Vagina (tissue), 2 donors: ENCODE measurements at regions not wholly inside any gene's neighbourhood (a gene's known extent, or its start where the extent isn't known, plus 50 kb on each side); places are given as distances from the start of the nearest gene placed in this dataset.

Experiments used
- DNase-seq, 2 donors: peaks; one replicate each; pipeline ENCODE4 v3.0.0-alpha.2; 2017; ENCODE audit errors: extremely low spot score in 2 of 2
- H3K27ac ChIP-seq: fragments of 200-600 bp; sonication (generic); one replicate; pipeline ENCODE4 v1.5.1; 2019
- H3K27me3 ChIP-seq: fragments of 200-600 bp; sonication (generic); one replicate; pipeline ENCODE4 v1.5.1; 2019
- H3K36me3 ChIP-seq, 2 donors: fragments of 200-600 bp; sonication (generic); one replicate each; pipeline ENCODE4 v1.5.1; 2017 to 2019
- H3K4me1 ChIP-seq: fragments of 200-600 bp; sonication (generic); one replicate; pipeline ENCODE4 v1.5.1; 2019
- H3K4me3 ChIP-seq, 2 donors: fragments of 200-600 bp; sonication (generic); 1 replicate in 1 of 2; 2 replicates in 1 of 2; pipeline ENCODE4 v1.5.1; 2016 to 2019
- H3K9me3 ChIP-seq: fragments of 200-600 bp; sonication (generic); one replicate; pipeline ENCODE4 v1.5.1; 2019
- CTCF ChIP-seq, 3 experiments: fragments of 450-650 bp in 2 of 3; fragments of 200-600 bp in 1 of 3; sonication (generic) in 1 of 3; IDR thresholded peaks; one replicate each; pipeline ENCODE4 v1.5.1; 2017 to 2019; ENCODE audit warnings: antibody characterized with exemption in 3 of 3, mild to moderate bottlenecking in 2 of 3, moderate library complexity in 2 of 3
- POLR2A ChIP-seq, 2 donors: fragments of 450-650 bp; IDR thresholded peaks; one replicate each; pipeline ENCODE4 v1.6.1; 2017; ENCODE audit warnings: antibody characterized with exemption in 2 of 2, mild to moderate bottlenecking in 2 of 2, moderate library complexity in 2 of 2
- POLR2AphosphoS5 ChIP-seq, 2 donors: sonication (generic); formaldehyde crosslinking; IDR thresholded peaks; one replicate each; pipeline ENCODE4 v1.9.0; 2017; ENCODE audit warnings: antibody characterized with exemption in 2 of 2, mild to moderate bottlenecking in 2 of 2, low read depth in 1 of 2; ENCODE audit not compliant: insufficient read depth in 1 of 2
- intact Hi-C: fragments of 100-400 bp; cut with DNase I; formaldehyde crosslinking; loops from one replicate; pipeline ENCODE4 v1.15.1; 2023

- no peak for DNase-seq
- Histone ChIP-seq H3K4me3 (no peak overlapping the region), H3K27ac (peak overlapping the region; percentile 47), H3K4me1 (peaks cover 6% of the 10 kb centered on the region), H3K27me3 (no peaks in the 10 kb centered on the region), H3K36me3 (no peaks in the 10 kb centered on the region), H3K9me3 (no peaks in the 10 kb centered on the region)
- no peak for TF ChIP-seq POLR2A (IDR thresholded peaks at IDR 0.05)
- TF ChIP-seq CTCF (IDR thresholded peaks at IDR 0.05), result peak; percentile 38 to 69 (median 57)
- peak in 1 of 2 donors; percentile 23 for TF ChIP-seq POLR2AphosphoS5 (IDR thresholded peaks at IDR 0.05; ENCODE audit: insufficient read depth in 1 of 2, low read depth in 1 of 2)
- intact Hi-C loops, result loop anchor here (5.0 to 10.0 kb wide), 4 partner anchors 220 to 743 kb away; no protein-coding TSS in a partner anchor
These were observed 52.0 kb upstream of the RNU6-8 start for GRCh38 chr14:32254952-32255679.

GRCh38 chr14:32255789-32256188 lies 52.7 kb upstream of the RNU6-8 start:
- H3K27ac ChIP-seq, result no peak overlapping the region
- H3K9me3 ChIP-seq, result no peaks in the 10 kb centered on the region
- H3K27me3 ChIP-seq, result no peaks in the 10 kb centered on the region
- DNase-seq, result no peak
- H3K4me3 ChIP-seq, result no peak overlapping the region
- intact Hi-C loops, result loop anchor here (10.0 kb wide), 3 partner anchors 219 to 321 kb away; no protein-coding TSS in a partner anchor
- TF ChIP-seq POLR2AphosphoS5 (IDR thresholded peaks at IDR 0.05; ENCODE audit: insufficient read depth in 1 of 2, low read depth in 1 of 2) (no peak), POLR2A (IDR thresholded peaks at IDR 0.05) (no peak), CTCF (IDR thresholded peaks at IDR 0.05) (no peak)
- no peaks in the 10 kb centered on the region for H3K36me3 ChIP-seq
- H3K4me1 ChIP-seq, result peaks cover 6% of the 10 kb centered on the region

DNA sequence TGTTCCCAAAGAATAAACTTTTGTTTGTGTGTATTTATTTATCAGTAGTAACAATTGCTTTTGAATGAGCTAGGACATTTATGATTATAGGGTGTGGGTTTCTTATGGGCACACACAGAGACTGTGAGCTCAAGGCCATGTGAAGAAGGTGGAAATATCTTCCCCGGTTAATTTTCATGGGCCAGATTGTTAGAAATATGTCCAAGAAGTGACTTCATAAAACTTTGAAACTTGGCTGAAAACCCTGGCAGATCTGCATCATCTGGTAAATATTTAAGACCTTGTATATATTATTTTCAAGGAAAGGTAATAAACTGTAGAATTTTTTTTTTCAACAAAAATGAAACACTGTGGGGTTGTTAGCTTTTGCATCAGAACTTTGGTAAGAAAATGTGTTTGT lies 53.5 kb upstream of the RNU6-8 start:
- no peaks in the 10 kb centered on the region for H3K9me3 ChIP-seq
- TF ChIP-seq CTCF (IDR thresholded peaks at IDR 0.05) (no peak), POLR2A (IDR thresholded peaks at IDR 0.05) (no peak), POLR2AphosphoS5 (IDR thresholded peaks at IDR 0.05; ENCODE audit: insufficient read depth in 1 of 2, low read depth in 1 of 2) (no peak)
- H3K4me1 ChIP-seq, result peaks cover 6% of the 10 kb centered on the region
- no peak overlapping the region for H3K4me3 ChIP-seq
- no peaks in the 10 kb centered on the region for H3K36me3 ChIP-seq
- H3K27me3 ChIP-seq, result no peaks in the 10 kb centered on the region
- intact Hi-C loops, result loop anchor here (10.0 kb wide), 3 partner anchors 218 to 322 kb away; no protein-coding TSS in a partner anchor
- DNase-seq, result no peak
- H3K27ac ChIP-seq, result no peak overlapping the region

DNA sequence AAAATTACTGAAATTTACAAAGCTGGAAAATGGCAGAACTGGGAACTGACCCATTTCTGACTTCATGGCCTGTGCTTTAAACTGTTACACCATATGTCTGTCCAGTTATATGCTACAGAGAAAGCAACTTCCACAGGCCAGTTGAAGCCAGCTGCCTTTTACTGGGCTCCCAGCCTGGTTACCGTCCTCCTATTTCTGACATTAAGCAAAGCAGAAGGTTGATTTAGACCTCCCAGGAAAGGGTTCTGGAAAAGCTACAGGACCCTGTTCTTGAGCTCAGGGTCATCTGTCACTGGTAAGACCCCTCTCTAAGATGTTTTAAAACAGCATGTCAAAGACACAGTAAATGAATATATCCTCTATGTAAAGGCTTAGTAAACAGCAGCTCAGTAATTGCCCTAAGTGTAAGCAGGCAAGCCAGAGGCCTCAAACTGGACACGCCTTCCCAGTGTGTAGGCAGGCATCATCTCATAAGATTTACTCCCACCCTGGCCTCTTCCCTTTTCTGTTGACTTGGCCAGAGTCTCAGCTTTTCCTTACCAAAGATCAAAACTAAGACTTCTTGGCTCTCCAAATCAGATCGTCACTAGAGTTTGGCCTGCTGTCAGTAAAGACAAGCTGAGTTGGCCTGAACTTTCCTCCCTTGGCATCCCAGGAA lies 55.4 kb upstream of the RNU6-8 start:
- H3K4me3 ChIP-seq, result no peak overlapping the region
- H3K27ac ChIP-seq, result peak overlapping the region; percentile 25
- peaks cover 6% of the 10 kb centered on the region for H3K4me1 ChIP-seq
- TF ChIP-seq POLR2AphosphoS5 (IDR thresholded peaks at IDR 0.05; ENCODE audit: insufficient read depth in 1 of 2, low read depth in 1 of 2) (no peak), CTCF (IDR thresholded peaks at IDR 0.05) (no peak), POLR2A (IDR thresholded peaks at IDR 0.05) (no peak)
- no peaks in the 10 kb centered on the region for H3K36me3 ChIP-seq
- H3K27me3 ChIP-seq, result no peaks in the 10 kb centered on the region
- no peak for DNase-seq
- no peaks in the 10 kb centered on the region for H3K9me3 ChIP-seq
- intact Hi-C loops, result loop anchor here (10.0 kb wide), 3 partner anchors 216 to 324 kb away; no protein-coding TSS in a partner anchor
